HL-60 (cell line): ENCODE measurements at regions not wholly inside any gene's neighbourhood (a gene's known extent, or its start where the extent isn't known, plus 50 kb on each side); places are given as distances from the start of the nearest gene placed in this dataset.

Experiments
- POLR2AphosphoS5 ChIP-seq: IDR thresholded peaks from 2 replicates; pipeline ENCODE4 v1.6.1; 2012; ENCODE audit warnings: low read depth
- SPI1 ChIP-seq: IDR thresholded peaks from 2 replicates; pipeline ENCODE4 v1.6.1; 2012; ENCODE audit warnings: low read depth, mild to moderate bottlenecking, borderline replicate concordance
- TF ChIP-seq, protein P1 (sequence below): IDR thresholded peaks from one replicate; pipeline ENCODE4 v1.5.1; 2011; ENCODE audit warnings: low read length, control low read depth, inconsistent platforms; ENCODE audit not compliant: insufficient read depth

DNA sequence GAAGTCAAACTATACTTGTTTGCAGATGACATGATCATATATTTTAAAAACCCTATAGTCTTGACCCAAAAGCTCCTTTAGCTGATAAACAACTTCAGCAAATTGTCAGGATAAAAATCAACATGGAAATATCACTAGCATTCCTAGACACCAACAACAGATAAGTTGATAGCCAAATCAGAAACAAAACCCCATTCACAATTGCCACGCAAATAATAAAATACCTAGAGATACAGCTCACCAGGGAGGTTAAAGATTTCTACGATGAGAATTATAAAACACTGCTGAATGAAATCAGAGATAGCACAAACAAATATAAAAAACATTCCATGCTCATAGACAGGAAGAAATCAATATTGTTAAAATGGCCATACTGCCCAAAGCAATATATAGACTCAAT is 605.0 kb upstream of the GRIA3 start:
- TF ChIP-seq, protein P1, sequence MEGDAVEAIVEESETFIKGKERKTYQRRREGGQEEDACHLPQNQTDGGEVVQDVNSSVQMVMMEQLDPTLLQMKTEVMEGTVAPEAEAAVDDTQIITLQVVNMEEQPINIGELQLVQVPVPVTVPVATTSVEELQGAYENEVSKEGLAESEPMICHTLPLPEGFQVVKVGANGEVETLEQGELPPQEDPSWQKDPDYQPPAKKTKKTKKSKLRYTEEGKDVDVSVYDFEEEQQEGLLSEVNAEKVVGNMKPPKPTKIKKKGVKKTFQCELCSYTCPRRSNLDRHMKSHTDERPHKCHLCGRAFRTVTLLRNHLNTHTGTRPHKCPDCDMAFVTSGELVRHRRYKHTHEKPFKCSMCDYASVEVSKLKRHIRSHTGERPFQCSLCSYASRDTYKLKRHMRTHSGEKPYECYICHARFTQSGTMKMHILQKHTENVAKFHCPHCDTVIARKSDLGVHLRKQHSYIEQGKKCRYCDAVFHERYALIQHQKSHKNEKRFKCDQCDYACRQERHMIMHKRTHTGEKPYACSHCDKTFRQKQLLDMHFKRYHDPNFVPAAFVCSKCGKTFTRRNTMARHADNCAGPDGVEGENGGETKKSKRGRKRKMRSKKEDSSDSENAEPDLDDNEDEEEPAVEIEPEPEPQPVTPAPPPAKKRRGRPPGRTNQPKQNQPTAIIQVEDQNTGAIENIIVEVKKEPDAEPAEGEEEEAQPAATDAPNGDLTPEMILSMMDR: no peak
- no peak for TF ChIP-seq SPI1
- no peak for TF ChIP-seq POLR2AphosphoS5
